K562 (cell line): ENCODE measurements at regions not wholly inside any gene's neighbourhood (a gene's known extent, or its start where the extent isn't known, plus 50 kb on each side); places are given as distances from the start of the nearest gene placed in this dataset.

Source experiments
- ATAC-seq: fragments of 200-7000 bp; cut with Tn5 transposase; 3 replicates; pipeline ENCODE4 v1.9.1; 2020; ENCODE audit warnings: moderate library complexity
- BruUV-seq: library from RNA; stranded (reverse); fragments of 400-500 nt; replicated peaks from 2 replicates; lab custom pipeline; 2021; lab: Mats Ljungman, UMichigan
- CTCF ChIA-PET: fragments of 300-600 bp; formaldehyde crosslinking; extraction: SDS; loops from one replicate; lab custom pipeline; 2021; ENCODE audit warnings: low intra/inter-chr PET ratio; lab: Yijun Ruan, JAX
- POLR2A ChIA-PET: fragments of 300-600, 350-650 bp; sonication (Branson Sonifier 250); formaldehyde crosslinking; extraction: SDS; loops from one replicate; lab custom pipeline; 2021; ENCODE audit warnings: antibody characterized with exemption, inconsistent platforms; lab: Yijun Ruan, JAX
- DNase-seq, 4 experiments: peaks; one replicate each; pipeline versions ENCODE4 v3.0.0 to v3.0.0-alpha.2; 2011 to 2018; ENCODE audit warnings: low spot score in 3 of 4, mixed read lengths in 3 of 4; ENCODE audit errors: extremely low read depth in 1 of 4
- FAIRE-seq: peaks from 2 replicates; lab custom pipeline; 2011; peaks lifted over from hg19 to GRCh38; lab: Jason Lieb, UNC
- H2AFZ ChIP-seq: 2 replicates; pipeline ENCODE4 v1.6.0; 2011; ENCODE audit warnings: low read depth, low read length, control low read depth, inconsistent platforms
- H3K27ac ChIP-seq: fragments of 200-600 bp; 3 replicates; pipeline ENCODE4 v1.8.0; 2011; ENCODE audit warnings: low read depth, mild to moderate bottlenecking, control low read depth, inconsistent platforms, low read length, moderate library complexity, mixed read lengths; ENCODE audit errors: extremely low read depth
- H3K27me3 ChIP-seq, 2 experiments: fragments of 300-600 bp in 1 of 2; 2 replicates in 1 of 2; 3 replicates in 1 of 2; pipeline versions ENCODE4 v1.6.0 to v1.8.0; 2011; ENCODE audit warnings: inconsistent platforms in 2 of 2, low read length in 2 of 2, mild to moderate bottlenecking in 1 of 2, mixed read lengths in 1 of 2, moderate library complexity in 1 of 2; ENCODE audit not compliant: control insufficient read depth in 2 of 2, insufficient read depth in 2 of 2
- H3K36me3 ChIP-seq: fragments of 300-600 bp; 3 replicates; pipeline ENCODE4 v1.8.0; 2011; ENCODE audit warnings: mild to moderate bottlenecking, low read length, inconsistent platforms; ENCODE audit not compliant: control insufficient read depth, insufficient read depth
- H3K4me1 ChIP-seq, 2 experiments: fragments of 200-600 bp in 1 of 2; replicated peaks in 1 of 2; 2 replicates in 1 of 2; 3 replicates in 1 of 2; pipeline versions ENCODE4 v1.5.1 to v1.8.0; 2011; ENCODE audit warnings: inconsistent platforms in 2 of 2, low read length in 2 of 2, mild to moderate bottlenecking in 1 of 2, mixed read lengths in 1 of 2, moderate library complexity in 1 of 2; ENCODE audit not compliant: control insufficient read depth in 2 of 2, insufficient read depth in 2 of 2
- H3K4me2 ChIP-seq: 2 replicates; pipeline ENCODE4 v1.6.1; 2011; ENCODE audit warnings: low read length, control low read depth, inconsistent platforms, mixed read lengths; ENCODE audit not compliant: insufficient read depth
- H3K4me3 ChIP-seq: fragments of 200-600 bp; sonication (generic), shearing (Covaris generic); 2 replicates; pipeline ENCODE4 v1.5.1; 2016; ENCODE audit warnings: control low read depth, inconsistent platforms
- H3K79me2 ChIP-seq: fragments of 200-600 bp; 3 replicates; pipeline ENCODE4 v1.8.0; 2011; ENCODE audit warnings: low read length, inconsistent platforms; ENCODE audit not compliant: control insufficient read depth, insufficient read depth
- H3K9ac ChIP-seq, 2 experiments: 2 replicates each; pipeline versions ENCODE4 v1.6.0 to v1.6.1; 2011; ENCODE audit warnings: low read depth in 2 of 2, low read length in 2 of 2, control low read depth in 1 of 2, inconsistent platforms in 1 of 2, mild to moderate bottlenecking in 1 of 2, mixed read lengths in 1 of 2; ENCODE audit not compliant: insufficient read depth in 1 of 2
- H3K9me1 ChIP-seq: one replicate; pipeline ENCODE4 v1.6.0; 2011; ENCODE audit warnings: inconsistent platforms, mild to moderate bottlenecking, low read length, moderate library complexity; ENCODE audit not compliant: control insufficient read depth, insufficient read depth
- H3K9me3 ChIP-seq: replicated peaks from 2 replicates; pipeline ENCODE4 v1.5.1; 2011; ENCODE audit warnings: low read depth, low read length, inconsistent platforms; ENCODE audit not compliant: control insufficient read depth, insufficient read depth
- H4K20me1 ChIP-seq: replicated peaks from 2 replicates; pipeline ENCODE4 v1.6.1; 2011; ENCODE audit warnings: low read length, inconsistent platforms, mixed read lengths; ENCODE audit not compliant: control insufficient read depth, insufficient read depth
- CHD2 ChIP-seq: IDR thresholded peaks from 2 replicates; pipeline ENCODE4 v1.6.1; 2011; ENCODE audit warnings: low read depth, low read length
- GATAD2A ChIP-seq: fragments of 450-650 bp; IDR thresholded peaks from 2 replicates; pipeline ENCODE4 v1.6.1; 2017
- MCM2 ChIP-seq: fragments of 450-650 bp; IDR thresholded peaks from 2 replicates; pipeline ENCODE4 v1.6.1; 2017; ENCODE audit warnings: low read depth, mild to moderate bottlenecking
- RAD21 ChIP-seq, 2 experiments: fragments of 250-450 bp in 1 of 2; fragments of 450-650 bp in 1 of 2; sonication (Bioruptor Pico) in 1 of 2; formaldehyde crosslinking in 1 of 2; IDR thresholded peaks in 1 of 2; conservative IDR thresholded peaks in 1 of 2; 2 replicates each; pipeline versions ENCODE4 v1.4.0 to v1.8.0; 2020 to 2022; ENCODE audit warnings: mild to moderate bottlenecking in 2 of 2, moderate library complexity in 1 of 2
- RB1 ChIP-seq: fragments of 450-650 bp; IDR thresholded peaks from 2 replicates; pipeline ENCODE4 v1.6.1; 2017; ENCODE audit warnings: low read depth, mild to moderate bottlenecking
- TOE1 ChIP-seq, 2 experiments: fragments of 450-650 bp in 1 of 2; sonication (generic) in 1 of 2; formaldehyde crosslinking in 1 of 2; IDR thresholded peaks; 2 replicates each; pipeline versions ENCODE4 v1.7.1 to v1.8.0; 2016 to 2022; ENCODE audit warnings: borderline replicate concordance in 2 of 2, mild to moderate bottlenecking in 2 of 2, antibody characterized with exemption in 1 of 2, inconsistent platforms in 1 of 2, low read depth in 1 of 2, missing genetic modification reagents in 1 of 2, moderate library complexity in 1 of 2
- ZNF143 ChIP-seq: sonication (generic); formaldehyde crosslinking; IDR thresholded peaks from 2 replicates; pipeline ENCODE4 v1.9.0; 2022; ENCODE audit warnings: mild to moderate bottlenecking, missing genetic modification reagents
- ZNF175 ChIP-seq: fragments of 200-800 bp; sonication (Bioruptor generic); IDR thresholded peaks from 2 replicates; pipeline ENCODE4 v1.6.1; 2016; ENCODE audit warnings: low read depth, mild to moderate bottlenecking, missing genetic modification characterization, missing compliant biosample characterization
- WGBS: fragments of 100-300 bp; shearing (Covaris generic); methylation state at CpG from one replicate; pipeline ENCODE4 v1.1.6; 2016; ENCODE audit warnings: low coverage, mixed read lengths; ENCODE audit not compliant: insufficient coverage; ENCODE audit errors: missing lambda C conversion rate; 5-methylcytosine and 5-hydroxymethylcytosine counted together
- in situ Hi-C: fragments of 300-500 bp; cut with MboI; formaldehyde crosslinking; loops from 4 replicates; pipeline ENCODE4 v1.15.0; 2018; ENCODE audit warnings: inconsistent platforms, mixed read lengths
- intact Hi-C: fragments of 100-400 bp; cut with micrococcal nuclease; formaldehyde crosslinking; loops from 2 replicates; pipeline ENCODE4 v1.14.2; 2022
- TF ChIP-seq, protein P1 (sequence below): sonication (generic); formaldehyde crosslinking; IDR thresholded peaks from 2 replicates; pipeline ENCODE4 v1.8.0; 2023; ENCODE audit warnings: missing genetic modification reagents, mild to moderate bottlenecking, borderline replicate concordance
- TF ChIP-seq, protein P2 (sequence below): fragments of 250-450 bp; sonication (Bioruptor Pico); IDR thresholded peaks from 2 replicates; pipeline ENCODE4 v1.8.0; 2022; ENCODE audit warnings: inconsistent platforms

DNA sequence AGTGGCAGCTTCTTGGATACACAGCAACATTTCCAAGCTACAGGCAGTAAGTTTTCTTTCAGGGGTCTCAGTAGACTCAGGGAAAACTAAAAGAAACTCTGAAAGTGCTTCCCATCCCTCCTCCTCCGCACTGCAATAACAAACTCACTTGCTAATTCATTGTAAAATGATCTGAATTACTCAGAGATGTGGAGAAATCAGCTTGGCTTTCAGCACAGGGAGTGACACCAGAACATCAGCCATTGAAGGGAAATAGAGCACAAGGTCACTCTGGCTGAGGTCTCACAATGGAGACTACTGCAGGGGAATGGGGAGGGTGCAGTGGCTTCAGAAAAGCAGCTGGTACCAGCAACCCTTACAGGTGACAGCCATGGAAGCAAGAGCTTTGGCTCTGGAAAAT, 137.3 kb upstream of the SERP2 start (continued):
- no peak for TF ChIP-seq TOE1 (IDR thresholded peaks at IDR 0.05; ENCODE audit: borderline replicate concordance)
- no peak for TF ChIP-seq TOE1 (CRISPR knock-in tag; IDR thresholded peaks at IDR 0.05; ENCODE audit: borderline replicate concordance, low read depth)

DNA sequence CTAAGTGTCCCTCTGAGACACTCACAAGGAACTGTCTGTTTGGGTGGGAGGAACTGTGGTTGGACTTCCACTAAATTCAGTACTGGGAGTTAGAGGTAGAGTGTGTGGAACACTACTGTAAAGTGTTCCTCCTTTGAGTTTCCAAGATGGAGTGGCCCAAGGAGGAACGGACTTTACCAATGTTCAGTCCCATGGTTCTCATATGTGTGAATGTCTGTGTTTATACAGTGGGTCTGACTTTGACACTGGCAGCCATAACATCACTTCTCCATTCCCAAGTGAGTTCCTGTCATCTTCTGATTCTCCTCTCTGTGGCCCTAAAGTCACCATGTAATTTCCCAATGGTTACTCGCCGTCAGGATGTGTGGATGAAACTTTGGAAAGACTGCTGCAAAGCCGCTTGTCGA, 136.8 kb upstream of the SERP2 start:
- intact Hi-C loops (no loop called here), in situ Hi-C loops (loop anchor here (5.0 kb wide), 1 partner anchor 200 kb away; no protein-coding TSS in a partner anchor)
- Histone ChIP-seq H3K9me1 (no peaks in the 10 kb centered on the region), H3K9me3 (no peaks in the 10 kb centered on the region), H3K4me1 (no peaks in the 10 kb centered on the region), H3K4me3 (no peak overlapping the region), H3K27ac (no peak overlapping the region), H3K9ac (no peak overlapping the region), H4K20me1 (no peaks in the 10 kb centered on the region), H3K4me2 (no peak overlapping the region), H2AFZ (no peak overlapping the region), H3K36me3 (no peaks in the 10 kb centered on the region), H3K27me3 (peaks cover 9 to 17% of the 10 kb centered on the region in 2 experiments; a peak in 3 of 5 replicates), H3K79me2 (no peaks in the 10 kb centered on the region)
- 0% methylated on average over 3 of the region's 5 CpGs for WGBS
- ChIA-PET CTCF (no interaction called here), POLR2A (no interaction called here)
- BruUV-seq, result no TSS peak
- FAIRE-seq (no peak), DNase-seq (no peak), ATAC-seq (no peak)
- TF ChIP-seq ZNF143 (CRISPR knock-in tag), result no peak
- TF ChIP-seq, protein P1, sequence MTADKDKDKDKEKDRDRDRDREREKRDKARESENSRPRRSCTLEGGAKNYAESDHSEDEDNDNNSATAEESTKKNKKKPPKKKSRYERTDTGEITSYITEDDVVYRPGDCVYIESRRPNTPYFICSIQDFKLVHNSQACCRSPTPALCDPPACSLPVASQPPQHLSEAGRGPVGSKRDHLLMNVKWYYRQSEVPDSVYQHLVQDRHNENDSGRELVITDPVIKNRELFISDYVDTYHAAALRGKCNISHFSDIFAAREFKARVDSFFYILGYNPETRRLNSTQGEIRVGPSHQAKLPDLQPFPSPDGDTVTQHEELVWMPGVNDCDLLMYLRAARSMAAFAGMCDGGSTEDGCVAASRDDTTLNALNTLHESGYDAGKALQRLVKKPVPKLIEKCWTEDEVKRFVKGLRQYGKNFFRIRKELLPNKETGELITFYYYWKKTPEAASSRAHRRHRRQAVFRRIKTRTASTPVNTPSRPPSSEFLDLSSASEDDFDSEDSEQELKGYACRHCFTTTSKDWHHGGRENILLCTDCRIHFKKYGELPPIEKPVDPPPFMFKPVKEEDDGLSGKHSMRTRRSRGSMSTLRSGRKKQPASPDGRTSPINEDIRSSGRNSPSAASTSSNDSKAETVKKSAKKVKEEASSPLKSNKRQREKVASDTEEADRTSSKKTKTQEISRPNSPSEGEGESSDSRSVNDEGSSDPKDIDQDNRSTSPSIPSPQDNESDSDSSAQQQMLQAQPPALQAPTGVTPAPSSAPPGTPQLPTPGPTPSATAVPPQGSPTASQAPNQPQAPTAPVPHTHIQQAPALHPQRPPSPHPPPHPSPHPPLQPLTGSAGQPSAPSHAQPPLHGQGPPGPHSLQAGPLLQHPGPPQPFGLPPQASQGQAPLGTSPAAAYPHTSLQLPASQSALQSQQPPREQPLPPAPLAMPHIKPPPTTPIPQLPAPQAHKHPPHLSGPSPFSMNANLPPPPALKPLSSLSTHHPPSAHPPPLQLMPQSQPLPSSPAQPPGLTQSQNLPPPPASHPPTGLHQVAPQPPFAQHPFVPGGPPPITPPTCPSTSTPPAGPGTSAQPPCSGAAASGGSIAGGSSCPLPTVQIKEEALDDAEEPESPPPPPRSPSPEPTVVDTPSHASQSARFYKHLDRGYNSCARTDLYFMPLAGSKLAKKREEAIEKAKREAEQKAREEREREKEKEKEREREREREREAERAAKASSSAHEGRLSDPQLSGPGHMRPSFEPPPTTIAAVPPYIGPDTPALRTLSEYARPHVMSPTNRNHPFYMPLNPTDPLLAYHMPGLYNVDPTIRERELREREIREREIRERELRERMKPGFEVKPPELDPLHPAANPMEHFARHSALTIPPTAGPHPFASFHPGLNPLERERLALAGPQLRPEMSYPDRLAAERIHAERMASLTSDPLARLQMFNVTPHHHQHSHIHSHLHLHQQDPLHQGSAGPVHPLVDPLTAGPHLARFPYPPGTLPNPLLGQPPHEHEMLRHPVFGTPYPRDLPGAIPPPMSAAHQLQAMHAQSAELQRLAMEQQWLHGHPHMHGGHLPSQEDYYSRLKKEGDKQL, result no peak
- TF ChIP-seq, protein P2, sequence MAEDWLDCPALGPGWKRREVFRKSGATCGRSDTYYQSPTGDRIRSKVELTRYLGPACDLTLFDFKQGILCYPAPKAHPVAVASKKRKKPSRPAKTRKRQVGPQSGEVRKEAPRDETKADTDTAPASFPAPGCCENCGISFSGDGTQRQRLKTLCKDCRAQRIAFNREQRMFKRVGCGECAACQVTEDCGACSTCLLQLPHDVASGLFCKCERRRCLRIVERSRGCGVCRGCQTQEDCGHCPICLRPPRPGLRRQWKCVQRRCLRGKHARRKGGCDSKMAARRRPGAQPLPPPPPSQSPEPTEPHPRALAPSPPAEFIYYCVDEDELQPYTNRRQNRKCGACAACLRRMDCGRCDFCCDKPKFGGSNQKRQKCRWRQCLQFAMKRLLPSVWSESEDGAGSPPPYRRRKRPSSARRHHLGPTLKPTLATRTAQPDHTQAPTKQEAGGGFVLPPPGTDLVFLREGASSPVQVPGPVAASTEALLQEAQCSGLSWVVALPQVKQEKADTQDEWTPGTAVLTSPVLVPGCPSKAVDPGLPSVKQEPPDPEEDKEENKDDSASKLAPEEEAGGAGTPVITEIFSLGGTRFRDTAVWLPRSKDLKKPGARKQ (CRISPR knock-in tag), result no peak
- TF ChIP-seq MCM2, result no peak
- TF ChIP-seq CHD2, result no peak
- no peak for TF ChIP-seq GATAD2A
- TF ChIP-seq ZNF175 (CRISPR knock-in tag), result no peak
- no peak for TF ChIP-seq RB1
- no peak for TF ChIP-seq RAD21 (CRISPR knock-in tag; conservative IDR thresholded peaks at IDR 0.05 in 1 of 2, IDR thresholded peaks at IDR 0.05 in 1 of 2)
